ENCODE measurements at regions not wholly inside any gene's neighbourhood (a gene's known extent, or its start where the extent isn't known, plus 50 kb on each side); places are given as distances from the start of the nearest gene placed in this dataset.

DNA sequence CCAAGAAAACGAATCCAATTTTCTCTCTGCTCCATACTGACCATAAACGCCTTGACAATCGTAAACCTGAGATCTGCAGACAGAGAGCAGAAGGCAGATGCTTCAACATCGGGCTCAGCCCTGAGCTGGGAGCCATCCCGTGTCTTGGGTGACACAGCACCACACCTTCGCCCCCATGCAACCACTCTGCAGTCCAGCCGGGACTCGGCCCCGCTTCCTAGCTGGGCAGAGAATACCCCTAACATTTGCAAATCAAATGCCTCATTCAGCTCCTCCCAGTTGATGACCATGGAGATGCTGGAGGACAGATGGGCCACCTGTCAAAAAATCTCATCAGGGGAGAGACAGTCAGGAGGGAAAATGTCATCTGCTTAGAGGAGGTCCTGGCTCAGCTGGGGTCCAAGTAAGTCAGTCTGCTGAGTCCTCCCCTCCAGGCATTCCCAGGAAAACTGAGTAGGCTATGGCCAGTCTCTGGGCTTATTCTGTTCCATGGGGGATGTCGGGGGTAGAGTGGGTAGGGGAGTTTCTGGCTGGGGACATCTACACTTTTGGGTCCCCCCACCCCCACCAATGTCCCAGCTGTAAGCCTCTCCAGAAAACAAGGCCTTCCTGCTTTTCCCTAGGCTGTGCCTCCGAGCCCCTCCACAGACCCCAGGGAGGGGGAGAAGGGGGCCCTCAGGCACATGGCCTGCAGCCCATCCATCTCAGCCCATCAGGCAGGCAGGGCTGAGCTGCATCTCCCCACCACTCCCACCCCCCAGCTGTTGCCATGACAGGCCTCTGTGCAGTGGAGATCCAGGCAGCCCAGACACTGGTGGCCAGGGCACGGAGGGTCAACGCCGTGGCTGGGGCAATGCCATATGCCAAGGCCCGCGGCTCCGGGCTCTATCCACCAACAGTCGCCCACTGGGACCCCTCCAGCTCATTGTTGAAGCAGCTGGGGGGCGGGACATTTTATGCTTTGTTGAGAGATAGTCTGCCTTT lies 158.6 kb downstream of the AXIN2 start:
- no peaks in the 10 kb centered on the region for H3K27me3 ChIP-seq (ENCODE audit: low read depth)
- TF ChIP-seq, protein P1, sequence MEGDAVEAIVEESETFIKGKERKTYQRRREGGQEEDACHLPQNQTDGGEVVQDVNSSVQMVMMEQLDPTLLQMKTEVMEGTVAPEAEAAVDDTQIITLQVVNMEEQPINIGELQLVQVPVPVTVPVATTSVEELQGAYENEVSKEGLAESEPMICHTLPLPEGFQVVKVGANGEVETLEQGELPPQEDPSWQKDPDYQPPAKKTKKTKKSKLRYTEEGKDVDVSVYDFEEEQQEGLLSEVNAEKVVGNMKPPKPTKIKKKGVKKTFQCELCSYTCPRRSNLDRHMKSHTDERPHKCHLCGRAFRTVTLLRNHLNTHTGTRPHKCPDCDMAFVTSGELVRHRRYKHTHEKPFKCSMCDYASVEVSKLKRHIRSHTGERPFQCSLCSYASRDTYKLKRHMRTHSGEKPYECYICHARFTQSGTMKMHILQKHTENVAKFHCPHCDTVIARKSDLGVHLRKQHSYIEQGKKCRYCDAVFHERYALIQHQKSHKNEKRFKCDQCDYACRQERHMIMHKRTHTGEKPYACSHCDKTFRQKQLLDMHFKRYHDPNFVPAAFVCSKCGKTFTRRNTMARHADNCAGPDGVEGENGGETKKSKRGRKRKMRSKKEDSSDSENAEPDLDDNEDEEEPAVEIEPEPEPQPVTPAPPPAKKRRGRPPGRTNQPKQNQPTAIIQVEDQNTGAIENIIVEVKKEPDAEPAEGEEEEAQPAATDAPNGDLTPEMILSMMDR (IDR thresholded peaks at IDR 0.05; ENCODE audit: borderline replicate concordance) = no peak
- no peaks in the 10 kb centered on the region for H3K9me3 ChIP-seq (replicated peaks)
- H3K4me1 ChIP-seq = no peaks in the 10 kb centered on the region
- intact Hi-C loops (cut with micrococcal nuclease) = no loop called here
- no peak for DNase-seq
- no peak overlapping the region for H3K4me3 ChIP-seq
- no peaks in the 10 kb centered on the region for H3K36me3 ChIP-seq
- no peak overlapping the region for H3K27ac ChIP-seq (replicated peaks)

DNA sequence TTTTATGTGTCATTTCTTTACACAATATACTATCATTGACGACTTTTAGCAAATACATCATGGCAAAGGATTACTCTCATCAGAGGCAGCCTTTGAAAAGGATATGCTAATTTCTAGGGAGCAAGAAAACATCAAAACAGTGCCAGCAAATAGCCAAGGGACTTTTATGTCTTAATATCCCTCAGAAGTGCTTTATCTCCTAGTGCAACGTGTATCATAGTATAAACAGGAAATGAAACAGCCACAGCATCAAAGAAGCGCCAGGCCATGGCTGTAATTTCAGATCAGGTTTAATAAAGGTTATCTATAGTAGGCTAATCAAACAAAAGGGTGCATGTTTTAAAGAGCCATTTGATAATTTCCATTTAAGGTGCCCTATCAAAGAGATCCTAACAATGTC lies 159.9 kb downstream of the AXIN2 start:
- Histone ChIP-seq H3K9me3 (replicated peaks) (no peaks in the 10 kb centered on the region), H3K4me3 (no peak overlapping the region), H3K27ac (replicated peaks) (no peak overlapping the region), H3K4me1 (no peaks in the 10 kb centered on the region), H3K27me3 (ENCODE audit: low read depth) (no peaks in the 10 kb centered on the region), H3K36me3 (no peaks in the 10 kb centered on the region)
- intact Hi-C loops (cut with micrococcal nuclease) = no loop called here
- TF ChIP-seq, protein P1 (IDR thresholded peaks at IDR 0.05; ENCODE audit: borderline replicate concordance) = no peak
- no peak for DNase-seq

DNA sequence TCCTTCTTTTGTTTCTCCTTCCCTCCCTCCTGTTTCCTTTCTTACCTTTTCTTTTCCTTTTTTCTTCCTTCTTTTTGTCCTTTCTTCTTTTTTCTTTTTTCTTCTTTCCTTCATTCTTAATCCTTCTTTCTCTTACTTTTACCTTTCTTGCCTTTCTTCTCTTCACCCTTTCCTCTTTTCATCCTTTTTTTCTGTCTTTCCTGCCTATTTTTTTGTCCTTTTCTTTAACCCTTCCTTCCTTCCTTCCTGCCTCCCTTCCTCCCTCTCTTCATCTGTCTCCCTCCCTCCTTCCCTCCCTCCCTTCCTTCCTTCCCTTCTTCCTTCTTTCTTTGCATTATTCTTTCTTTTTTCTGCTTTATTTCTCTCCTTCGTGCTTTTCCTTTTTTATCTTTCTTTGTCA lies 160.7 kb downstream of the AXIN2 start:
- TF ChIP-seq, protein P1 (IDR thresholded peaks at IDR 0.05; ENCODE audit: borderline replicate concordance) = no peak

DNA sequence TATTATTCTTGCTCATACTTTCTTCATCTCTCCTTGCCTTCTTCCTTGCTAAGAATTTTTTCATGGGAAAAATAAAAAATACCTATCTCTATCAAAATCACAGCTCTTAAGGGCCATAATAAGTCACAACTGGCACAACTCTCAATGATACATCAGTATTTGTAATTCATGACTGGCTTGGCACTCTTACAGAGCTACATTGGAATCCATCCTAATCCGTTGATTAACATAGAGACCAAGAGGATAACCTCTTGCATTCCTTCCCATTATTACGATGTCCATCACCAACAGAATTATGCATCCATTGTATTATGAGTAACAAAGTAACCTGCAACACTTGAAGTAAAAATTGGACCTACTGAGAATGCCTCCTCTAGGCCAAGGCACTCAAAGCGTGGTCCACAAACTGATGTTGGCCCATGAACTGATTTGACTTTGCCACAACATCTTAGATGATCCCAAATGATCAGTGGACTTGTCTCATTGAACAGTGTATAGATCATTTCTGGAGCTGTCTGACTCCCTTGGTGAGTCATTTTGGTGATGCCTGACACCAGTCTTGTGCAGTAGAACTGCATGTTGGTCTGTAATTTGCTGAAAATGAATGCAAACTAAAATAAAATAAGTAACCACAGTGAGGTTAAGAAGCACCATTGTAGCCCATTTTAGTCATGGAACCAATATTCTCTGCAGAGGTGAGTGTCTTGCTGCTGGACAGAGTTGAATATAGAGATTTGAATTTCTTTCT lies 163.2 kb downstream of the AXIN2 start:
- Histone ChIP-seq H3K4me1 (no peaks in the 10 kb centered on the region), H3K9me3 (replicated peaks) (peaks cover 5% of the 10 kb centered on the region), H3K36me3 (no peaks in the 10 kb centered on the region), H3K4me3 (no peak overlapping the region), H3K27ac (replicated peaks) (no peak overlapping the region), H3K27me3 (ENCODE audit: low read depth) (no peaks in the 10 kb centered on the region)
- no peak for DNase-seq
- TF ChIP-seq, protein P1 (IDR thresholded peaks at IDR 0.05; ENCODE audit: borderline replicate concordance) = no peak
- intact Hi-C loops (cut with micrococcal nuclease) = no loop called here

More for the DNA sequence above, 160.7 kb downstream of the AXIN2 start:
- Histone ChIP-seq H3K27me3 (ENCODE audit: low read depth) (no peaks in the 10 kb centered on the region), H3K9me3 (replicated peaks) (peaks cover 3% of the 10 kb centered on the region), H3K4me1 (no peaks in the 10 kb centered on the region), H3K4me3 (no peak overlapping the region), H3K27ac (replicated peaks) (no peak overlapping the region), H3K36me3 (no peaks in the 10 kb centered on the region)
- intact Hi-C loops (cut with micrococcal nuclease) = no loop called here
- DNase-seq = no peak

DNA sequence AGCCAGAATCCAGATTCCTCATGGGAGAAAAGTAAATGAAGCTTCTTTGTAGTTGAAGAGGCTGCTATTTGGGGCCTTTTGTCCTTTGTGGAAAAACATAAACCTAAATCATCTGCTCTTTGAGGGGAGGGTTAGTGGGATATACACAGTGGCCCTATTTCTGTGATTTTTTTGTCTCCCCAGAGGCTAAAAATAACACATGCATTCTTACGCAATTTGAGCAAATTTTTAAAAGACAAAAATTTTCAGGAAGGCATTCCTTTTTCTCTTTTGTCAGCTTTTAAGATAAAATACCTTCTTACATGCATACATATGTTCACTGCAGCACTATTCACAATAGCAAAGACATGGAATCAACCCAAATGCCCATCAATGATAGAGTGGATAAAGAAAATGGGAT lies 165.5 kb downstream of the AXIN2 start:
- Histone ChIP-seq H3K9me3 (replicated peaks) (peaks cover 5% of the 10 kb centered on the region), H3K4me3 (no peak overlapping the region), H3K27ac (replicated peaks) (no peak overlapping the region), H3K27me3 (ENCODE audit: low read depth) (no peaks in the 10 kb centered on the region), H3K36me3 (no peaks in the 10 kb centered on the region), H3K4me1 (no peaks in the 10 kb centered on the region)
- no peak for DNase-seq
- TF ChIP-seq, protein P1 (IDR thresholded peaks at IDR 0.05; ENCODE audit: borderline replicate concordance) = no peak
- intact Hi-C loops (cut with micrococcal nuclease) = no loop called here

Measured in left ventricle myocardium inferior (tissue), 1 donor.